GM23248 (cell line): ENCODE measurements at regions not wholly inside any gene's neighbourhood (a gene's known extent, or its start where the extent isn't known, plus 50 kb on each side); places are given as distances from the start of the nearest gene placed in this dataset.

Experiments
- EZH2 ChIP-seq: fragments of 200-600 bp; sonication (generic); IDR thresholded peaks from 2 replicates; pipeline ENCODE4 v1.6.1; 2018; ENCODE audit warnings: antibody characterized with exemption, mild to moderate bottlenecking; ENCODE audit not compliant: insufficient read depth, poor library complexity, severe bottlenecking
- EZH2phosphoT487 ChIP-seq: fragments of 200-600 bp; sonication (generic); IDR thresholded peaks from 2 replicates; pipeline ENCODE4 v1.6.1; 2018; ENCODE audit warnings: antibody characterized with exemption, moderate library complexity, mild to moderate bottlenecking, low read depth; ENCODE audit not compliant: insufficient read depth

DNA sequence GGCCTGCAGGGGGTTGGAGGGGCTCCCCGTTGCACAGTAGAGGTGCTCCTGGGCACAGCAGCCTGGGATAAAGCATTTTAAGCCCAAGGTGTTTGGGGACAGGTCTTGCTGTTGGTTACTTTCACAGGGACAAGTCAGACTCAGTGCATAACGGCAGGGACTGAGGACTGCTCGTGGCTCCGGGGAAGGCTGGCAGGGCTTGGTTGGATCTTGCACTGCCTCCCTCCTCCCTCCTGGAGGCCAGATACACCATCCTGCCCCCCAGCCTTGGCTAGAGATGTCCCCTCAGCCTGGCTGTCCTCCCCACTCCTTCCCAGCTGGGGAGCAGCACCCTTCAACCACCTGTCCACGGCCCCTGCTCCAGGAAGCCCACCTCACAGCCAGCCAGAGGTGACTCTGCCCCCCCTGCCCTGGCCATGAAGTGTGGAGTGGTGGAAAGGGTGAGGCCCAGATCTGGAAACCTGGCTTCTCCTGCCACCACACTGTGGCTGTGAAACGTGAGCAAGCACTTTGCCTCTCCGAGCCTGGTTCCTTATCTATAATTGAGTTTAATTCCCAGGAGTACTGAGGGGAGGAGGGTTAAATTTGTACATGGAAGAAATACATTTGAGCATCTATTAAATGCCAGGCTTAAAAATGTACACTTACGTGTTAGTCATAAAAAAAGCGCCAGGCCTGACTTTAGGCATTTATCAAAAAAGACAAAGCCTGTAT lies 67.1 kb upstream of the TAF1B start:
- TF ChIP-seq EZH2 = no peak
- TF ChIP-seq EZH2phosphoT487 = no peak
